ENCODE measurements at regions not wholly inside any gene's neighbourhood (a gene's known extent, or its start where the extent isn't known, plus 50 kb on each side); places are given as distances from the start of the nearest gene placed in this dataset.

- H3K27me3 Mint-ChIP-seq, result no peaks in the 10 kb centered on the region
Measured at GRCh38 chr5:99955006-99955405, 580.2 kb upstream of the FAM174A start.

GRCh38 chr5:99949969-99950524 is 585.1 kb upstream of the FAM174A start:
- H3K27me3 Mint-ChIP-seq, result no peaks in the 10 kb centered on the region
- H3K4me1 Mint-ChIP-seq (ENCODE audit: low read depth), result no peaks in the 10 kb centered on the region
- no peaks in the 10 kb centered on the region for H3K9me3 Mint-ChIP-seq (ENCODE audit: low read depth)
- no peaks in the 10 kb centered on the region for H3K36me3 Mint-ChIP-seq
- no peak overlapping the region for H3K4me3 Mint-ChIP-seq
- no peak overlapping the region for H3K27ac Mint-ChIP-seq

More at GRCh38 chr5:99955006-99955405, 580.2 kb upstream of the FAM174A start:
- no peaks in the 10 kb centered on the region for H3K36me3 Mint-ChIP-seq
- no peaks in the 10 kb centered on the region for H3K4me1 Mint-ChIP-seq (ENCODE audit: low read depth)
- H3K27ac Mint-ChIP-seq, result no peak overlapping the region
- no peak overlapping the region for H3K4me3 Mint-ChIP-seq
- H3K9me3 Mint-ChIP-seq (ENCODE audit: low read depth), result peaks cover 6% of the 10 kb centered on the region

- H3K4me3 Mint-ChIP-seq, result no peak overlapping the region
- no peaks in the 10 kb centered on the region for H3K4me1 Mint-ChIP-seq (ENCODE audit: low read depth)
- no peak overlapping the region for H3K27ac Mint-ChIP-seq
- H3K36me3 Mint-ChIP-seq, result no peaks in the 10 kb centered on the region
- no peaks in the 10 kb centered on the region for H3K27me3 Mint-ChIP-seq
- H3K9me3 Mint-ChIP-seq (ENCODE audit: low read depth), result no peaks in the 10 kb centered on the region
Measured at GRCh38 chr5:99949361-99949760, 585.8 kb upstream of the FAM174A start.

- no peaks in the 10 kb centered on the region for H3K27me3 Mint-ChIP-seq
- H3K4me1 Mint-ChIP-seq (ENCODE audit: low read depth), result no peaks in the 10 kb centered on the region
- no peak overlapping the region for H3K4me3 Mint-ChIP-seq
- H3K27ac Mint-ChIP-seq, result no peak overlapping the region
- H3K36me3 Mint-ChIP-seq, result no peaks in the 10 kb centered on the region
- no peaks in the 10 kb centered on the region for H3K9me3 Mint-ChIP-seq (ENCODE audit: low read depth)
Measured at GRCh38 chr5:99948850-99949249, 586.3 kb upstream of the FAM174A start.

- Mint-ChIP-seq H3K27ac (no peak overlapping the region), H3K4me1 (ENCODE audit: low read depth) (no peaks in the 10 kb centered on the region), H3K36me3 (no peaks in the 10 kb centered on the region), H3K4me3 (no peak overlapping the region), H3K9me3 (ENCODE audit: low read depth) (no peaks in the 10 kb centered on the region), H3K27me3 (no peaks in the 10 kb centered on the region)
Measured at GRCh38 chr5:99945478-99946442, 589.4 kb upstream of the FAM174A start.

- H3K27me3 Mint-ChIP-seq, result no peaks in the 10 kb centered on the region
- no peak overlapping the region for H3K27ac Mint-ChIP-seq
- no peaks in the 10 kb centered on the region for H3K4me1 Mint-ChIP-seq (ENCODE audit: low read depth)
- no peak overlapping the region for H3K4me3 Mint-ChIP-seq
- no peaks in the 10 kb centered on the region for H3K36me3 Mint-ChIP-seq
- no peaks in the 10 kb centered on the region for H3K9me3 Mint-ChIP-seq (ENCODE audit: low read depth)
Measured at GRCh38 chr5:99940540-99940939, 594.6 kb upstream of the FAM174A start.

GRCh38 chr5:99936911-99937310 is 598.3 kb upstream of the FAM174A start:
- Mint-ChIP-seq H3K4me3 (no peak overlapping the region), H3K27ac (no peak overlapping the region), H3K27me3 (no peaks in the 10 kb centered on the region), H3K36me3 (no peaks in the 10 kb centered on the region), H3K4me1 (ENCODE audit: low read depth) (no peaks in the 10 kb centered on the region), H3K9me3 (ENCODE audit: low read depth) (no peaks in the 10 kb centered on the region)

- H3K4me1 Mint-ChIP-seq (ENCODE audit: low read depth), result no peaks in the 10 kb centered on the region
- H3K9me3 Mint-ChIP-seq (ENCODE audit: low read depth), result no peaks in the 10 kb centered on the region
- H3K36me3 Mint-ChIP-seq, result no peaks in the 10 kb centered on the region
- no peak overlapping the region for H3K4me3 Mint-ChIP-seq
- no peaks in the 10 kb centered on the region for H3K27me3 Mint-ChIP-seq
- no peak overlapping the region for H3K27ac Mint-ChIP-seq
Measured at GRCh38 chr5:99929806-99930135, 605.4 kb upstream of the FAM174A start.

GRCh38 chr5:99929067-99929805 is 605.9 kb upstream of the FAM174A start:
- Mint-ChIP-seq H3K4me1 (ENCODE audit: low read depth) (no peaks in the 10 kb centered on the region), H3K27ac (no peak overlapping the region), H3K27me3 (no peaks in the 10 kb centered on the region), H3K9me3 (ENCODE audit: low read depth) (no peaks in the 10 kb centered on the region), H3K4me3 (no peak overlapping the region), H3K36me3 (no peaks in the 10 kb centered on the region)

- no peak overlapping the region for H3K27ac Mint-ChIP-seq
- H3K36me3 Mint-ChIP-seq, result no peaks in the 10 kb centered on the region
- no peak overlapping the region for H3K4me3 Mint-ChIP-seq
- H3K27me3 Mint-ChIP-seq, result no peaks in the 10 kb centered on the region
- no peaks in the 10 kb centered on the region for H3K4me1 Mint-ChIP-seq (ENCODE audit: low read depth)
- no peaks in the 10 kb centered on the region for H3K9me3 Mint-ChIP-seq (ENCODE audit: low read depth)
Measured at GRCh38 chr5:99928490-99928889, 606.7 kb upstream of the FAM174A start.

GRCh38 chr5:99926463-99926862 is 608.7 kb upstream of the FAM174A start:
- Mint-ChIP-seq H3K27ac (no peak overlapping the region), H3K9me3 (ENCODE audit: low read depth) (peaks cover 5% of the 10 kb centered on the region), H3K4me3 (no peak overlapping the region), H3K4me1 (ENCODE audit: low read depth) (no peaks in the 10 kb centered on the region), H3K36me3 (no peaks in the 10 kb centered on the region), H3K27me3 (no peaks in the 10 kb centered on the region)

- H3K27me3 Mint-ChIP-seq, result no peaks in the 10 kb centered on the region
- peaks cover 5% of the 10 kb centered on the region for H3K9me3 Mint-ChIP-seq (ENCODE audit: low read depth)
- no peak overlapping the region for H3K27ac Mint-ChIP-seq
- H3K4me3 Mint-ChIP-seq, result no peak overlapping the region
- H3K36me3 Mint-ChIP-seq, result no peaks in the 10 kb centered on the region
- no peaks in the 10 kb centered on the region for H3K4me1 Mint-ChIP-seq (ENCODE audit: low read depth)
Measured at GRCh38 chr5:99922386-99922785, 612.8 kb upstream of the FAM174A start.

- Mint-ChIP-seq H3K4me3 (no peak overlapping the region), H3K27ac (no peak overlapping the region), H3K4me1 (ENCODE audit: low read depth) (no peaks in the 10 kb centered on the region), H3K27me3 (no peaks in the 10 kb centered on the region), H3K36me3 (no peaks in the 10 kb centered on the region), H3K9me3 (ENCODE audit: low read depth) (no peaks in the 10 kb centered on the region)
Measured at GRCh38 chr5:99911971-99912370, 623.2 kb upstream of the FAM174A start.

- Mint-ChIP-seq H3K4me3 (no peak overlapping the region), H3K27ac (no peak overlapping the region), H3K9me3 (ENCODE audit: low read depth) (peaks cover 5% of the 10 kb centered on the region), H3K4me1 (ENCODE audit: low read depth) (no peaks in the 10 kb centered on the region), H3K36me3 (no peaks in the 10 kb centered on the region), H3K27me3 (no peaks in the 10 kb centered on the region)
Measured at GRCh38 chr5:99906776-99907175, 628.4 kb upstream of the FAM174A start.

- no peaks in the 10 kb centered on the region for H3K36me3 Mint-ChIP-seq
- no peak overlapping the region for H3K27ac Mint-ChIP-seq
- H3K27me3 Mint-ChIP-seq, result no peaks in the 10 kb centered on the region
- H3K4me1 Mint-ChIP-seq (ENCODE audit: low read depth), result no peaks in the 10 kb centered on the region
- H3K4me3 Mint-ChIP-seq, result no peak overlapping the region
- H3K9me3 Mint-ChIP-seq (ENCODE audit: low read depth), result peaks cover 5% of the 10 kb centered on the region
Measured at GRCh38 chr5:99901972-99902371, 633.2 kb upstream of the FAM174A start.
